ENCODE measurements at regions not wholly inside any gene's neighbourhood (a gene's known extent, or its start where the extent isn't known, plus 50 kb on each side); places are given as distances from the start of the nearest gene placed in this dataset.

DNA sequence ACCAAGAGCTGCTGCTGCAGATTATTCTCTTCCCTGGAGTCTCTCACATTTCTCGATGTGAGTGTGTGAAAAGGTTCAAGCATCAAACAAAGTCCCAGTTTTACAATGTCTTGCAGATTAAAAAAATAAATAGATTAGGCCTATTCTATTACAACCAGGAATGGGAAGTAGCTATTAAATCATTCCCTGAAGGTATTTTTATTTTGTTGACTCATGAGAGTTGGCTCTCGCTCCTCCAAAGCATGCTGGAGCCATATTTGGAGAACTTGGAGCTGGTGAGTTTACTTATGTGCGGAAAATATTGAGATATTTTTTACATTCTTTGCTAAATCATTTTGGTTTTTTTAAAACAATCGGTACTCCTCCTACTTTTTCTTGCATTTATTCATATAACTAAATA, 572.3 kb downstream of the ETNK1 start:
- TF ChIP-seq, protein P1, sequence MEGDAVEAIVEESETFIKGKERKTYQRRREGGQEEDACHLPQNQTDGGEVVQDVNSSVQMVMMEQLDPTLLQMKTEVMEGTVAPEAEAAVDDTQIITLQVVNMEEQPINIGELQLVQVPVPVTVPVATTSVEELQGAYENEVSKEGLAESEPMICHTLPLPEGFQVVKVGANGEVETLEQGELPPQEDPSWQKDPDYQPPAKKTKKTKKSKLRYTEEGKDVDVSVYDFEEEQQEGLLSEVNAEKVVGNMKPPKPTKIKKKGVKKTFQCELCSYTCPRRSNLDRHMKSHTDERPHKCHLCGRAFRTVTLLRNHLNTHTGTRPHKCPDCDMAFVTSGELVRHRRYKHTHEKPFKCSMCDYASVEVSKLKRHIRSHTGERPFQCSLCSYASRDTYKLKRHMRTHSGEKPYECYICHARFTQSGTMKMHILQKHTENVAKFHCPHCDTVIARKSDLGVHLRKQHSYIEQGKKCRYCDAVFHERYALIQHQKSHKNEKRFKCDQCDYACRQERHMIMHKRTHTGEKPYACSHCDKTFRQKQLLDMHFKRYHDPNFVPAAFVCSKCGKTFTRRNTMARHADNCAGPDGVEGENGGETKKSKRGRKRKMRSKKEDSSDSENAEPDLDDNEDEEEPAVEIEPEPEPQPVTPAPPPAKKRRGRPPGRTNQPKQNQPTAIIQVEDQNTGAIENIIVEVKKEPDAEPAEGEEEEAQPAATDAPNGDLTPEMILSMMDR (IDR thresholded peaks at IDR 0.05): no peak
- no peak for TF ChIP-seq POLR2A (IDR thresholded peaks at IDR 0.05)
